Psoas muscle (tissue), 7 donors: ENCODE measurements at regions not wholly inside any gene's neighbourhood (a gene's known extent, or its start where the extent isn't known, plus 50 kb on each side); places are given as distances from the start of the nearest gene placed in this dataset.

Source experiments
- ATAC-seq, 4 donors: fragments of 200-7000 bp; cut with Tn5 transposase; one replicate each; pipeline ENCODE4 v1.9.1; 2020; ENCODE audit warnings: moderate library complexity in 3 of 4, mild to moderate bottlenecking in 2 of 4
- DNase-seq, 2 donors: peaks; one replicate each; pipeline ENCODE4 v3.0.0-alpha.2; 2020
- H3K27ac ChIP-seq: fragments of 200-600 bp; one replicate; pipeline ENCODE4 v1.8.0; 2022
- H3K27me3 ChIP-seq, 3 donors: fragments of 200-600 bp in 1 of 3; one replicate each; pipeline versions ENCODE4 v1.6.1 to v1.8.0; 2013 to 2022; ENCODE audit warnings: low read length in 2 of 3, mild to moderate bottlenecking in 2 of 3, moderate library complexity in 1 of 3; ENCODE audit not compliant: insufficient read depth in 3 of 3
- H3K36me3 ChIP-seq, 2 donors: fragments of 200-600 bp in 1 of 2; one replicate each; pipeline versions ENCODE4 v1.6.1 to v1.8.0; 2013 to 2022; ENCODE audit warnings: low read depth in 1 of 2, mild to moderate bottlenecking in 1 of 2, moderate library complexity in 1 of 2; ENCODE audit not compliant: insufficient read depth in 1 of 2
- H3K4me1 ChIP-seq: fragments of 200-600 bp; one replicate; pipeline ENCODE4 v1.8.0; 2022
- H3K4me3 ChIP-seq: fragments of 200-600 bp; one replicate; pipeline ENCODE4 v1.8.0; 2022; ENCODE audit warnings: mild to moderate bottlenecking
- H3K9me3 ChIP-seq: fragments of 200-600 bp; one replicate; pipeline ENCODE4 v1.8.0; 2022
- WGBS, 3 donors: extraction: QIAGEN DNeasy Blood & Tissue Kit; methylation state at CpG; one replicate each; pipeline versions ENCODE4 v1.1.6 to v1.1.7; 2013; 5-methylcytosine and 5-hydroxymethylcytosine counted together
- intact Hi-C, 2 donors: fragments of 100-400 bp; cut with DNase I; formaldehyde crosslinking; loops; one replicate each; pipeline versions ENCODE4 v1.11.0 to v1.14.2; 2022
- TF ChIP-seq, protein P1 (sequence below): fragments of 200-600 bp; IDR thresholded peaks from one replicate; pipeline ENCODE4 v1.8.0; 2022; ENCODE audit warnings: antibody characterized with exemption
- donor health status: healthy with polysubstance abuse.
- donor health status: DM: no; HTN: no; CAD: no; lungs with moderate emphysema.
- donor health status: Bipolar disorder and iron deficiency.
- donor health status: healthy.
- donor health status: DM: yes; HTN: yes; CAD: no.
- donor health status: DM: no; HTN: no; CAD: no.
- donor health status: DM: yes; HTN: yes; CAD: no.

DNA sequence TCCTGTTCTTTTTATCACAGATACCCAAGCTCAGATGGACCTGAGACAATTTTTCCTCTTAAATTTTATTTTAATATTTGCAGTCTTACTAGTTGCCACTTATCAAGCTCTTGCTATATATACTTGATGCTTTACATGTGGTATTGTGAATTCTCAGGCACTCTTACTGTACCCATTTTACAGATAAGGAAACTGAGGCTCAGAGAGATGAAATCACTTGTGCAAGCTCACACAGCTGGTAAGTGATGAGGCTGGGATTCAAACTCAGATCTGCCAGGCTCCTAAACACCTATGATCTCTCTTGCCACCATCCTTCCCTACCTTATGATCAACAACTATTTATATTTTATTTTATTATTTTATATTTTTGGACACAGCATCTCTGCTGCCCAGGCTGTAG, 133.0 kb upstream of the LHX5 start:
- no peak overlapping the region for H3K4me3 ChIP-seq
- intact Hi-C loops, result no loop called here
- H3K27me3 ChIP-seq, result peaks cover 0 to 7% (median 4%) of the 10 kb centered on the region in 3 donors
- TF ChIP-seq, protein P1, sequence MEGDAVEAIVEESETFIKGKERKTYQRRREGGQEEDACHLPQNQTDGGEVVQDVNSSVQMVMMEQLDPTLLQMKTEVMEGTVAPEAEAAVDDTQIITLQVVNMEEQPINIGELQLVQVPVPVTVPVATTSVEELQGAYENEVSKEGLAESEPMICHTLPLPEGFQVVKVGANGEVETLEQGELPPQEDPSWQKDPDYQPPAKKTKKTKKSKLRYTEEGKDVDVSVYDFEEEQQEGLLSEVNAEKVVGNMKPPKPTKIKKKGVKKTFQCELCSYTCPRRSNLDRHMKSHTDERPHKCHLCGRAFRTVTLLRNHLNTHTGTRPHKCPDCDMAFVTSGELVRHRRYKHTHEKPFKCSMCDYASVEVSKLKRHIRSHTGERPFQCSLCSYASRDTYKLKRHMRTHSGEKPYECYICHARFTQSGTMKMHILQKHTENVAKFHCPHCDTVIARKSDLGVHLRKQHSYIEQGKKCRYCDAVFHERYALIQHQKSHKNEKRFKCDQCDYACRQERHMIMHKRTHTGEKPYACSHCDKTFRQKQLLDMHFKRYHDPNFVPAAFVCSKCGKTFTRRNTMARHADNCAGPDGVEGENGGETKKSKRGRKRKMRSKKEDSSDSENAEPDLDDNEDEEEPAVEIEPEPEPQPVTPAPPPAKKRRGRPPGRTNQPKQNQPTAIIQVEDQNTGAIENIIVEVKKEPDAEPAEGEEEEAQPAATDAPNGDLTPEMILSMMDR, result no peak
- H3K4me1 ChIP-seq, result no peaks in the 10 kb centered on the region
- H3K9me3 ChIP-seq, result no peaks in the 10 kb centered on the region
- H3K36me3 ChIP-seq, result no peaks in the 10 kb centered on the region
- DNase-seq (no peak), ATAC-seq (no peak)
- no peak overlapping the region for H3K27ac ChIP-seq

DNA sequence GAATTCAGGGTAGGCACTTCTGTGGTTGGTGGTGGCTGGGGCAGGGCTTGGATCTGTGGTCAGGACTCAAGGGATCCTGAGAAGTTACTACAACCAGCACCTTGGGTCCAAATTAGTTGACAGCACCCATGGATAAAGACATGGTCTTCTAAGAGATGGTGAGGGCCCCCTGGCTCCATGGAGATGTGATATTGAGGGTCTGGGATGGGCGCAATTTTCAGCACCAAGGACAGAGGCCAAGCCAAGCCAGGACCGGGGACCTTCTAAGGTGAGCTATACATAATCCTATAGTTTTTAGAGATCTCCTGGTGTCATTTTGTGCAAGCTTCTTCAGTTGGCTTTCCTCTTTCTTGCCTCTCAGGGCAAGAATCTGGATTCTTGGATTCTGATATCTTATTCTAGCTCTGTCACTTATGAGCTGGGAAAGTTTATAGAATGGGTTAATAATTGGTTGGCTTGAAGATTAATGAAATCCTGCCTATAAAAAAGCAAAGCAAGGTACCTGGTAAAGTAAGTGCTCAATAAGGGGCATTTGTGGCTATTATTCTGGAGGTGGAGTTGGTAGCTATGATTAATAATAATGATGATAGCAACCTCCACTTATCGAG, 130.1 kb upstream of the LHX5 start:
- no peak overlapping the region for H3K4me3 ChIP-seq
- no peak overlapping the region for H3K27ac ChIP-seq
- 36 to 42% (median 41%) methylated on average over 3 of the region's 3 CpGs for WGBS, 3 donors
- no peaks in the 10 kb centered on the region for H3K9me3 ChIP-seq
- intact Hi-C loops, result no loop called here
- DNase-seq (no peak), ATAC-seq (no peak)
- no peaks in the 10 kb centered on the region for H3K36me3 ChIP-seq
- peaks cover 0 to 2% (median 2%) of the 10 kb centered on the region in 3 donors for H3K27me3 ChIP-seq
- no peaks in the 10 kb centered on the region for H3K4me1 ChIP-seq
- TF ChIP-seq, protein P1, result no peak

DNA sequence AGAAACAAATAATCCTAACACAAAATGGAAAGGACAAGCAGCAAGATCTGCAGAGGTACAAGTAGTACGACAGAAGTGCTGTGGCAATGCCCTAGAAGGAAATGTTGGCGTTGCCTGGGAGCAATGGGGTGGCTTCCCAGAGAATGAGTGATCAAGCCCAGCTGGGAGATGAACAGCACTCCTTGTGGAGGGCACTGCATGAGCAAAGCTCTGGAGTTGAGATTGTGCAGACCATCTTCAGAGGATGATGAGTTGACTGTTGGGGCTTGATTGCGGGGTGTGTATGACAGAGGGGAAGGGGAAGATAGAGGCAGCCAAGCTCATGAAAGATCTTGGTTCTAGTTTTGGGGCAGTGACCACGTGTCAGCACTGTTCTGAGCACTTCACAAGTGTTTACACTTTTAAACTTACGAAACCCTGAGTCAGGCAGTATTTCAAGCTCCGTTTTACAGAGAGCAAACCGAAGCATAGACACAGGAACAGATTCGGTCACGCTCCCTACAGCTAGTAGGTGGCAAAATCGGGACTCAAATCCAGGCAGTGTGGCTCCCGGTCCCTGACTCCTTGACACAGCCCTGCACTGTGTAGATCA, 127.2 kb upstream of the LHX5 start:
- peaks cover 0 to 2% (median 2%) of the 10 kb centered on the region in 3 donors for H3K27me3 ChIP-seq
- intact Hi-C loops, result no loop called here
- H3K4me3 ChIP-seq, result no peak overlapping the region
- H3K4me1 ChIP-seq, result no peaks in the 10 kb centered on the region
- H3K27ac ChIP-seq, result no peak overlapping the region
- ATAC-seq, result no peak
- WGBS, 3 donors, result 49 to 56% (median 50%) methylated on average over 11 of the region's 11 CpGs
- no peaks in the 10 kb centered on the region for H3K36me3 ChIP-seq
- H3K9me3 ChIP-seq, result no peaks in the 10 kb centered on the region
- TF ChIP-seq, protein P1, result no peak
- no peak for DNase-seq

DNA sequence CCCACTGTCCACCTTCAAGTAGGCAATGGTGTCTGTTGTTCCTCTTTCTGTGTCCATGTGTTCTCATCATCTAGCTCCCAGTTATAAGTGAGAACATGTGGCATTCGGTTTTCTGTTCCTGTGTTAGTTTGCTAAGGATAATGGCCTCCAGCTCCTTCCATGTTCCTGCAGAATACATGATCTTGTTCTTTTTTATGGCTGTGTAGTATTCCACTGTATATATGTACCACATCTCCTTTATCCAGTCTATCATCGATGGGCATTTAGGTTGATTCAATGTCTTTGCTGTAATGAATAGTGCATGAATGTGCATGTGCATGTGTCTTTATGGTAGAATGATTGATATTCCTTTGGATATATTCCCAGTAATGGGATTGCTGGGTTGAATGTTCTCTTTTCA, 123.3 kb upstream of the LHX5 start:
- Histone ChIP-seq H3K36me3 (no peaks in the 10 kb centered on the region), H3K4me1 (no peaks in the 10 kb centered on the region), H3K9me3 (no peaks in the 10 kb centered on the region), H3K27ac (no peak overlapping the region), H3K4me3 (no peak overlapping the region), H3K27me3 (peaks cover 2 to 25% (median 8%) of the 10 kb centered on the region in 3 donors)
- intact Hi-C loops, result no loop called here
- WGBS, 3 donors, result 63 to 74% (median 63%) methylated on average over 2 of the region's 2 CpGs
- ATAC-seq, result no peak
- TF ChIP-seq, protein P1, result no peak
- DNase-seq, result no peak
